ENCODE measurements at regions not wholly inside any gene's neighbourhood (a gene's known extent, or its start where the extent isn't known, plus 50 kb on each side); places are given as distances from the start of the nearest gene placed in this dataset.

DNA sequence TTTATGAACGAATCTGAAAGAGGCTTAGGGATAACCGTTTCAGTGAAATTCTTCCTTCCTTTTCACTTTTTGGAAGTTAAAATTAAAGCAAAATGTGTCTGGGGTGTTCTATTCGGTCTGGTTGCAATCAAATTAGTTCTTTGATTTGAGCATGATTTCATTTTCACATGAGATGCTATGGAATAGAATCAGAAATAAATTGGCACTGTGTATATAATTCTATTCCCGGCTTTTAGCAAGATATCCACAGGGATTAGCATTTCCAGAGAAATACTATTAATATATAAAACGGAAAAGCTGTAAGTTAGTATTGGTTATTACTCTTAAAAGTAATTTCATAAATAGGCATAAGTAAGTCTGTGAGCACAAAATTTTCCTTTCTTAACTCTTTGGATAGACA lies 1676.8 kb upstream of the PCDH7 start:
- CTCF ChIA-PET: no interaction called here
- H3K27me3 Mint-ChIP-seq: no peaks in the 10 kb centered on the region
- H3K4me1 Mint-ChIP-seq: no peaks in the 10 kb centered on the region
- ATAC-seq (no peak), DNase-seq (no peak)
- H3K9me3 Mint-ChIP-seq (ENCODE audit: low read depth): peaks cover 8% of the 10 kb centered on the region
- H3K4me3 Mint-ChIP-seq: no peak overlapping the region
- no peak overlapping the region for H3K27ac Mint-ChIP-seq
- no peaks in the 10 kb centered on the region for H3K36me3 Mint-ChIP-seq

DNA sequence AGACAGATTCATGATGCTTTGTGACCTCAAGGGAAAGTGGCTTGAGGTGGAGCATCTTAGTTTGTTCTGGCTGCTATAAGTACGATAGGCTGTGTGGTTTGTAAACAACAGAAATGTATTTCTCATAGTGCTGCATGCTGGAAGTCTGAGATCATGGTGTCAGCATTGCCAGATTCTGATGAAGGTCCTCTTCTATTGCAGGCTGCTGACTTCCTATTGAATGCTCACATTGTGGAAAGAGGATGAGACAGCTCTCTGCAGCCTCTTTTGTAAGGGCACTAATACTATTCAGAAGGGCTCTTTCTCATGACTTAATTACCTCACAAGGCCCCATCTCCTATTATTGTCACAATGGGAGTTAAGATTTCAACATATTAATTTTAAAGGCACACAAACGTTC lies 1674.0 kb upstream of the PCDH7 start:
- Mint-ChIP-seq H3K36me3 (no peaks in the 10 kb centered on the region), H3K27me3 (no peaks in the 10 kb centered on the region), H3K9me3 (ENCODE audit: low read depth) (peaks cover 15% of the 10 kb centered on the region), H3K27ac (no peak overlapping the region), H3K4me3 (no peak overlapping the region), H3K4me1 (no peaks in the 10 kb centered on the region)
- CTCF ChIA-PET: no interaction called here
- no peak for DNase-seq
- no peak for ATAC-seq

DNA sequence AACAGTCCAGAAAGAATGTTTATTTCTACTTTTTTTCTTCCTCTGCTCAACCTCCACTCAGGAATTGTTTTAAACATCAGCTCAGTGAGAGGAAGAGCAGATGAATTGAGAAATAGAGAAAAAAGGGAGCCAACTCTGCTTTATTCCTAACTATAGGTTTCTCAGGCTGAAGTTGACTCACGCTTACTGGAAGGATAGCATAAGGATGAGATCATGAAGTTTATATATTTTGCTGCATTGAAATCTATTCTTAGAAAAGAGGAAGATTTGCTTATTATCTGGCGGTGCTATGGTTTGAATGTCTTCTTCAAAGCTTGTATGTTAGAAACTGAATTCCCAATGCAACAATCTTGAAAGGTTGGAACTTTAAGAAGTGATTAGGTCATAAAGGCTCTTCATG lies 1673.4 kb upstream of the PCDH7 start:
- DNase-seq (no peak), ATAC-seq (no peak)
- no peak overlapping the region for H3K4me3 Mint-ChIP-seq
- no peaks in the 10 kb centered on the region for H3K27me3 Mint-ChIP-seq
- no peaks in the 10 kb centered on the region for H3K4me1 Mint-ChIP-seq
- no peak overlapping the region for H3K27ac Mint-ChIP-seq
- H3K9me3 Mint-ChIP-seq (ENCODE audit: low read depth): peaks cover 15% of the 10 kb centered on the region
- no peaks in the 10 kb centered on the region for H3K36me3 Mint-ChIP-seq
- CTCF ChIA-PET: no interaction called here

DNA sequence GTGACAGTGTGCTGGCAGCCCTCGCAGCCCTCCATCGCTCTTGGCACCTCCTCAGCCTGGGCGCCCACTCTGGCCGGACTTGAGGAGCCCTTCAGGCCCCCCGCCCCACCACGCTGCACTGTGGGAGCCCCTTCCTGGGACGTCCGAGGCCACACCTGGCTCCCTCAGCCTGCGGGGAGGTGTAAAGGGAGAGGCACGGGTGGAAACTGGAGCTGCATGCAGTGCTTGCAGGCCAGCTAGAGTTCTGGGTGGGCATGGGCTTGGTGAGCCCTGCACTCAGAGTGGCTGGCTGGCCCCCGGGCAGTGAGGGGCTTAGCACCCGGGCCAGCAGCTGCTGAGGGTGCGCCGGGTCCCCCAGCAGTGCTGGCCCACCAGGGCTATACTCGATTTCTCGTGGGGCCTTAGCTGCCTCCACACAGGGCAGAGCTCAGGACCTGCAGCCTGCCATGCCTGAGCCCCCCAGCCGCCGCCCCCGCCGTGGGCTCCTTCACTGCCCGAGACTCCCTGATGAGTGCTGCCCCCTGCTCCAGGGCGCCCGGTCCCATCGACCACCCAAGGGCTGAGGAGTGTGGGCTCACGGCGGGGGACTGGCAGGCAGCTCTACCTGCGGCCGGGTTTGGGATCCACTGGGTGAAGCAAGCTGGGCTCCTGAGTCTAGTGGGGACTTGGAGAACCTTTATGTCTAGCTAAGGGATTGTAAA lies 1672.7 kb upstream of the PCDH7 start:
- peaks cover 15% of the 10 kb centered on the region for H3K9me3 Mint-ChIP-seq (ENCODE audit: low read depth)
- DNase-seq (no peak), ATAC-seq (no peak)
- no peak overlapping the region for H3K27ac Mint-ChIP-seq
- no peak overlapping the region for H3K4me3 Mint-ChIP-seq
- H3K27me3 Mint-ChIP-seq: no peaks in the 10 kb centered on the region
- no peaks in the 10 kb centered on the region for H3K4me1 Mint-ChIP-seq
- CTCF ChIA-PET: no interaction called here
- no peaks in the 10 kb centered on the region for H3K36me3 Mint-ChIP-seq

DNA sequence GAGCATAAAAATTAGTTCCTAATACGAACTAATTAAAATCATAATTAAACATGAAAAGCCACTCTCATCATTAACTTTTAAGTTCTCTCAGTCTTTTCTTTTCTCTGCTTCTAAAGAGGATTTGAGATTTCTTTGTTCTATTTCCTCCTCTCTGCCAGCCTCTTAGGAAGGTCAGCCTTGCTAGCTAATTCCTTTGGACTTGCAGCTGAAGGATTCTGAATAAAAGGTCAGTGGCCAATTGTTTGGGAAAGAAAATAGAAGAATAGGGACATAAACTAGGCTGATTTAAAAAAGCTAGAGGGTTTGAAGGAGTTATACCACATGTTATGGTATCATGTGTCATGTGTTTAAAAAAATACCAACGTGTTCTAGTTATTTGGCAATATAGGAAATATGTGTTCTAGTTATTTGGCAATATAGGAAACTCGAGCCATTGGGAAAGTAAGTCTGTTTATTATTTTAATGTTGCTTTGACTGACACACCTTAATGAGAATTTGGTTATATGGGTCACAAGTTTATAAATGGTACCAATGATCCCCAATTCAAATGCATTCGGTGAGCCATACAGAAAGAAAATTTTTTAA lies 1668.7 kb upstream of the PCDH7 start:
- CTCF ChIA-PET: no interaction called here
- no peaks in the 10 kb centered on the region for H3K36me3 Mint-ChIP-seq
- DNase-seq (no peak), ATAC-seq (no peak)
- H3K4me3 Mint-ChIP-seq: no peak overlapping the region
- H3K9me3 Mint-ChIP-seq (ENCODE audit: low read depth): peaks cover 23% of the 10 kb centered on the region
- no peaks in the 10 kb centered on the region for H3K27me3 Mint-ChIP-seq
- no peaks in the 10 kb centered on the region for H3K4me1 Mint-ChIP-seq
- H3K27ac Mint-ChIP-seq: no peak overlapping the region

DNA sequence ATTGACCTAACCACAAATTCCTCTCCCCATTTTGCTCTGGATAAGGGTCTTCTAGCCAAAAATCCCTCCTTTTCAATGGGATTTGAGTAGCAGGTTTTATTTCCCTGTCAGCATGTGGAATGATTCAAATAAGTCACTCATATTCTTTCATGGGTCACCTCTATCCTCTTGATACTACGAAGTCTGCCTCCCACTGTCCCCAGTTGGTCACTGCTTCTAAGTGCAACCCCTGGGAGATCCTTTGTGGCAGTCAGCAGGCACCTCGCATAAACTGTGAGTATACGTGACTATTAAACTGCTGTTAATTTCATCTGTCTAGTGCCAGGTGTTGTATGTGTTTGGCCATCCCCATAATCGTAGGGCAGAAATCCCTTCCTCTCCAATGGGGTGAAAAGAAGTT lies 1667.9 kb upstream of the PCDH7 start:
- CTCF ChIA-PET: no interaction called here
- no peak overlapping the region for H3K27ac Mint-ChIP-seq
- peaks cover 19% of the 10 kb centered on the region for H3K9me3 Mint-ChIP-seq (ENCODE audit: low read depth)
- H3K36me3 Mint-ChIP-seq: no peaks in the 10 kb centered on the region
- ATAC-seq: no peak
- H3K27me3 Mint-ChIP-seq: no peaks in the 10 kb centered on the region
- DNase-seq: no peak
- no peak overlapping the region for H3K4me3 Mint-ChIP-seq
- no peaks in the 10 kb centered on the region for H3K4me1 Mint-ChIP-seq

DNA sequence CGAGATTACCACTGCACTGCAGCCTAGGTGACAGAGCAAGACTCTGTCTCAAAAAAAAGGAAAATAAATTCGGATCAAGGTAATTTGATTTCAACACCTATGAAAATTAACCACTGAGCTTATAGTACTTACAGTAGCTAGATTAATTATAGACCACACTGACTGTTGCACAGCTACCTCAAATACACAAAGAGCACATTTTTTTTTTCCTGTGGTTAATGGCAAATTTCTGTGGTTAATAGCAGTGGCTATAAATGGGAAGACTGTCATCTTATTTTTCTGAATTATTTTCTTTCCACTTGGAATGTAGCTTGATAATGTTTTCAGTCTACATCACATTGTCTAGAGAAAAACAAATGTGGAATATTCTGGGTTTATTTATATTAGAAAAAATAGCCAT lies 1661.6 kb upstream of the PCDH7 start:
- no peaks in the 10 kb centered on the region for H3K4me1 Mint-ChIP-seq

DNA sequence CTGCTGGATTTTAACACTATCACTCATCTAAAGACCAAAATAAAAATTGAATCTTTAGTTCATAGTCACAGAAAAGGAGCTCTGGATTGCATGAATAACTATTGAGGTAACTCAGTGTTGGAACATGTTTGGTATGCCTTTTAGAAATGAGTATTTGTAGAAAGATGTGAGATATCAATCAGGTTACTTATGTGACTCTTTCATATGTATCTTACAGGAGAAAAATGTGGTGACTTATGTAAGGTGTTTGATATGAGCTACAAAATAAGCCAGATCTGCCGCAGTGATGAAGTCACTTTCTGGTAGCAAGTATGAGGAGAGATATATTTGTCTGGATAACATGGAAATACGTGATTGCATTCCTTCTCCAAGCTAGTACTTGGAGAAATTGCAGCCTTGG lies 1653.3 kb upstream of the PCDH7 start:
- Mint-ChIP-seq H3K36me3 (no peaks in the 10 kb centered on the region), H3K27ac (no peak overlapping the region), H3K4me3 (no peak overlapping the region), H3K4me1 (no peaks in the 10 kb centered on the region), H3K27me3 (no peaks in the 10 kb centered on the region), H3K9me3 (ENCODE audit: low read depth) (peaks cover 11% of the 10 kb centered on the region)
- ATAC-seq: no peak
- CTCF ChIA-PET: no interaction called here
- no peak for DNase-seq

More for the DNA sequence above, 1661.6 kb upstream of the PCDH7 start:
- Mint-ChIP-seq H3K9me3 (ENCODE audit: low read depth) (peaks cover 11% of the 10 kb centered on the region), H3K4me3 (no peak overlapping the region), H3K36me3 (no peaks in the 10 kb centered on the region), H3K27me3 (no peaks in the 10 kb centered on the region), H3K27ac (no peak overlapping the region)
- CTCF ChIA-PET: no interaction called here
- ATAC-seq: no peak
- no peak for DNase-seq

DNA sequence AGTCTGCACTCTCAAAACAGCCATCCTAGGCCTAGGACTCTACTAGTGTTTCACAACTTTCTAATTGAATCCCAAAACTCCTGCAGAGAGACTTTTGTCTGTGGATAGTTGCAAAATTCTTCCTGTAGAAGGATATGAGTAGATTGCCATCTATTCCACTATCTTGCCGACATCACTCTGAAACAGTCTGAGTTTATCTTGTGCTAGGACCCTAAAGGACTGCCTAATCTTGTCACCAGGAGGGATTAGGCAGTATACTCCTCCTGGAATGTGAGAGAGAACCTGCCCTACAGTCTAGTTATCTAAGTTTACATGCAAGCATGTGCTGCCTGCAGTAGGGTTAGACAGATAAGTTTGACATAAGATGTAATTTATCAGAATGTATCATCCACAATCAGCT lies 1646.6 kb upstream of the PCDH7 start:
- Mint-ChIP-seq H3K36me3 (no peaks in the 10 kb centered on the region), H3K27me3 (no peaks in the 10 kb centered on the region), H3K4me3 (no peak overlapping the region), H3K4me1 (no peaks in the 10 kb centered on the region), H3K27ac (no peak overlapping the region), H3K9me3 (ENCODE audit: low read depth) (peaks cover 8% of the 10 kb centered on the region)
- CTCF ChIA-PET: no interaction called here
- ATAC-seq: no peak
- DNase-seq: no peak

DNA sequence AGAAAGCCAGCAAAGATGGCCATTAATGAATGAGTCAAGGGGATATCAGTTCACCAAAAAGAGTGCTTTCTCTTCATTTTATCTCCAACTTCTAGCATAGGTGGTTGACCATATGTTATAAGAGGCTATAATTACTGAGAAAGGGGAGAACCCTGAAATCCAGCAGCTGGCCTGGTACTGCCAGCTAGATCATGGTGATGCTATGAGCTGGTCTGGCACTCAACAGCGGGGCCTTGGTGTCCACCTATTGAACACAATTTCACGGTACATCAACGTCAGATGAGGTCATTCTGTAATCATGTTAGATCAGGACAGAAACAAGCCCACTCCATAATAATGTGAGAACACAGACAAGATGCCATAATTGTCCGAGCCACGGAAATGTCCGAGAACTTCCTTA lies 1644.8 kb upstream of the PCDH7 start:
- Mint-ChIP-seq H3K9me3 (ENCODE audit: low read depth) (peaks cover 4% of the 10 kb centered on the region), H3K36me3 (no peaks in the 10 kb centered on the region), H3K27ac (no peak overlapping the region), H3K4me3 (no peak overlapping the region), H3K27me3 (no peaks in the 10 kb centered on the region), H3K4me1 (no peaks in the 10 kb centered on the region)
- ATAC-seq (no peak), DNase-seq (no peak)
- CTCF ChIA-PET: no interaction called here

DNA sequence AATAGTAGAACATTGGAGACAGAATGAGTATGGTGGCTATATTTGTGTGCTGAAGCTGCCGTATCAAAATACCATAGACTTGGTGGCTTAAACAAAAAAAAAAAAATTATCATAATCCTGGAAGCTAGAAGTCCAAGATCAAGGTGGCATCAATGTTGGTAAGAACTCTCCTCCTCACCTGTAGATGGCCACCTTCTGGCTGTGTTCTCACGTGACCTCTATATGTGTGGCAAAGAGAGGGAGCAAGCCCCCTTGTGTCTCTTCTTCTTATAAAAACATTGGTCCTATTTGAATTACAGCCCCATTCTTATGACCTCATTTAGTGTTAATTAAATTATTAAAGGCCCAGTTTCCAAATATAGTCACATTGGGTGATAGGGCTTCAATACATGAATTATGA lies 1640.9 kb upstream of the PCDH7 start:
- H3K27ac Mint-ChIP-seq: no peak overlapping the region

DNA sequence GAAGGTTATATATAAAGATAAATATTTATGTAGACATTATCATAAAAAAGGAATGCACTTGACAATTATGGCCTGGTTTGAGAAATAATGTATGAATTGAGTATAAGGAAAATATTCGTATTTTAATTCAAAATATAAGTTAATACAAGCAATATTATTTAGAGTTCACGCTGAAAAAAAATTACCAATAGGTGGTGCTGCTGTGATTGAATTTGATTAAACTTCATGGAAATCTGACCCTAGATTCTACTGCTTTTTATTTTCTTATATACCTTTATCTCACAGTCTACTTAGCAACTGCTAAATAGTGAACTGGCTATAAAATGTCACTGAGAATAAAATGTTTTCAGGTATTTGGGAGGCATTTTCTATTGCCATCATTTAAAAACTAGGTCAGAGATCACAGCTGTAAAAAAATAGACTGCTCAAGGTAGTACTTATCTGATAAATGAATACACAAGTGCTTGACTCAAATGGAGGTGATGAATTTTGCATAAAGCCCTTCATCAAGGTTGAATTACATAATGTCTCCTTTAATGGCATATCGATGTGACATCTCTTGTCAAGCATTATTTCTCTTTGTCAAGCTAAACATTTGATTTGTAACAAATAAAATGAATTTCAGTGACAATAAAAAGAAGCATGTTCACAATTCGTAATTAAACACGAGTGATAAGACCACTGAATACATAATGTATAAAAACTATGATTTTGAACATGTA lies 1638.8 kb upstream of the PCDH7 start:
- Mint-ChIP-seq H3K4me1 (no peaks in the 10 kb centered on the region), H3K27ac (no peak overlapping the region), H3K9me3 (ENCODE audit: low read depth) (peaks cover 5% of the 10 kb centered on the region), H3K27me3 (no peaks in the 10 kb centered on the region), H3K36me3 (no peaks in the 10 kb centered on the region), H3K4me3 (no peak overlapping the region)
- CTCF ChIA-PET: no interaction called here
- DNase-seq: no peak
- no peak for ATAC-seq

More for the DNA sequence above, 1640.9 kb upstream of the PCDH7 start:
- Mint-ChIP-seq H3K9me3 (ENCODE audit: low read depth) (peaks cover 3% of the 10 kb centered on the region), H3K4me3 (no peak overlapping the region), H3K4me1 (no peaks in the 10 kb centered on the region), H3K27me3 (no peaks in the 10 kb centered on the region), H3K36me3 (no peaks in the 10 kb centered on the region)
- ATAC-seq (no peak), DNase-seq (no peak)
- CTCF ChIA-PET: no interaction called here

DNA sequence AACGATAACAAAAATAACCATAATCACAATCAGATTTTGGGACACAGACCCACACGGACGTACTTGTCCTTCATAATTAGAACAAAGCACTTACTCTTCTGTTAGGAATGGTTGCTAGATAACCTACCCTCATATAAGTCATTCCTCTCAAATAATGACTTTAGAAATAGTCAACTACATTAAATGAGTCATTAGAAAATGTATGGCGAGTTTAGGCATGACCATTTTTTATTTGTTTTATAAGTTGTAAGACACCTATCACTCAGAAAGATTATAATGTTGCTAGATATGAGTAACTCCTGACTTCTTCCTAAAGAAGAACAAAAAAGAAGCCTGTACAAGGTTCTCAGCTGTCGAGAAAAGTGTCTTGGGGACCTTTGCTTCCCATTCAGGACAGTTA lies 1637.5 kb upstream of the PCDH7 start:
- CTCF ChIA-PET: no interaction called here
- no peak overlapping the region for H3K27ac Mint-ChIP-seq
- no peak for ATAC-seq
- DNase-seq: no peak
- no peaks in the 10 kb centered on the region for H3K27me3 Mint-ChIP-seq
- H3K4me3 Mint-ChIP-seq: no peak overlapping the region
- no peaks in the 10 kb centered on the region for H3K4me1 Mint-ChIP-seq
- H3K36me3 Mint-ChIP-seq: no peaks in the 10 kb centered on the region
- H3K9me3 Mint-ChIP-seq (ENCODE audit: low read depth): peaks cover 6% of the 10 kb centered on the region

DNA sequence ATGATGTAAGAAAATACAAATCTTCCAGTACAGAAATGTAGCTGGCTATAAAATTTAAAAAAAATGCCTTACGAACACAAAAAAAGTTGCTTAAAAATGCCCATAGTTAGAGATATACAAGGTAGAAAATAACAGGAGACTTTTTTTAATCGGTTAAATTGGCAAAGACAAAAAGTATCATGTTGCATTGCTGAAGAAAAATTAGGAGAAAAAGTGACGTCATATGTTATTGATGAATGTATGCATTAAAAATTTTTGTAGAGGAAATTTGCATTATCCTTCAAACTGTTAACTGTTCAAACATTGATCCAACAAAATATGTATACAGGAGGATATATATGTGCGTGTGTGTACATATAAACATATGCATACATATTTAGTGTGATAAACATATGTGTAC lies 1634.4 kb upstream of the PCDH7 start:
- no peak for ATAC-seq
- Mint-ChIP-seq H3K27ac (no peak overlapping the region), H3K4me1 (no peaks in the 10 kb centered on the region), H3K4me3 (no peak overlapping the region), H3K9me3 (ENCODE audit: low read depth) (peaks cover 8% of the 10 kb centered on the region), H3K36me3 (no peaks in the 10 kb centered on the region), H3K27me3 (no peaks in the 10 kb centered on the region)
- CTCF ChIA-PET: no interaction called here
- DNase-seq: no peak
